Neural cell (in vitro differentiated cells): ENCODE measurements at regions not wholly inside any gene's neighbourhood (a gene's known extent, or its start where the extent isn't known, plus 50 kb on each side); places are given as distances from the start of the nearest gene placed in this dataset.

Source experiments
- CTCF ChIP-seq: fragments of 450-650 bp; IDR thresholded peaks from 2 replicates; pipeline ENCODE4 v1.5.1; 2014; ENCODE audit warnings: antibody characterized with exemption, mild to moderate bottlenecking, moderate library complexity; ENCODE audit not compliant: poor library complexity, severe bottlenecking
- EP300 ChIP-seq: fragments of 450-650 bp; conservative IDR thresholded peaks from 2 replicates; pipeline ENCODE4 v1.6.1; 2014; ENCODE audit warnings: antibody characterized with exemption, mild to moderate bottlenecking, moderate library complexity; ENCODE audit not compliant: poor library complexity, severe bottlenecking
- EZH2 ChIP-seq: fragments of 200-600, 300-800 bp; shearing (Covaris generic), sonication (generic); IDR thresholded peaks from 2 replicates; pipeline ENCODE4 v1.6.1; 2014; ENCODE audit warnings: antibody characterized with exemption, low read length, borderline replicate concordance, mild to moderate bottlenecking; ENCODE audit not compliant: insufficient read depth, poor library complexity, severe bottlenecking
- MXI1 ChIP-seq: fragments of 450-650 bp; conservative IDR thresholded peaks from 2 replicates; pipeline ENCODE4 v1.6.1; 2014; ENCODE audit warnings: antibody characterized with exemption, mild to moderate bottlenecking; ENCODE audit not compliant: poor library complexity, severe bottlenecking
- POLR2AphosphoS5 ChIP-seq: IDR thresholded peaks from 2 replicates; pipeline ENCODE4 v1.6.1; 2012
- RAD21 ChIP-seq: fragments of 450-650 bp; conservative IDR thresholded peaks from 2 replicates; pipeline ENCODE4 v1.6.1; 2014; ENCODE audit warnings: antibody characterized with exemption, mild to moderate bottlenecking, moderate library complexity
- REST ChIP-seq: IDR thresholded peaks from 2 replicates; pipeline ENCODE4 v1.6.1; 2012; ENCODE audit warnings: borderline replicate concordance
- SMC3 ChIP-seq: fragments of 450-650 bp; conservative IDR thresholded peaks from 2 replicates; pipeline ENCODE4 v1.6.1; 2014; ENCODE audit warnings: antibody characterized with exemption, mild to moderate bottlenecking, moderate library complexity; ENCODE audit not compliant: poor library complexity
- TAF1 ChIP-seq: IDR thresholded peaks from 2 replicates; pipeline ENCODE4 v1.6.1; 2012; ENCODE audit warnings: low read depth

GRCh38 chr4:66034262-66034661 lies 364.0 kb upstream of the EPHA5 start:
- TF ChIP-seq REST (no peak), CTCF (no peak), SMC3 (no peak), EP300 (no peak), POLR2AphosphoS5 (no peak), EZH2 (no peak), RAD21 (no peak), MXI1 (no peak), TAF1 (no peak)
